Hematopoietic multipotent progenitor cell treated with erythropoietin and hydrocortisone succinate and interleukin-3 and kit ligand, for 15 days (in vitro differentiated cells): ENCODE measurements at regions not wholly inside any gene's neighbourhood (a gene's known extent, or its start where the extent isn't known, plus 50 kb on each side); places are given as distances from the start of the nearest gene placed in this dataset.

Experiments used
- DNase-seq: peaks from one replicate; pipeline ENCODE4 v3.0.0-alpha.2; 2015; ENCODE audit warnings: low spot score

DNA sequence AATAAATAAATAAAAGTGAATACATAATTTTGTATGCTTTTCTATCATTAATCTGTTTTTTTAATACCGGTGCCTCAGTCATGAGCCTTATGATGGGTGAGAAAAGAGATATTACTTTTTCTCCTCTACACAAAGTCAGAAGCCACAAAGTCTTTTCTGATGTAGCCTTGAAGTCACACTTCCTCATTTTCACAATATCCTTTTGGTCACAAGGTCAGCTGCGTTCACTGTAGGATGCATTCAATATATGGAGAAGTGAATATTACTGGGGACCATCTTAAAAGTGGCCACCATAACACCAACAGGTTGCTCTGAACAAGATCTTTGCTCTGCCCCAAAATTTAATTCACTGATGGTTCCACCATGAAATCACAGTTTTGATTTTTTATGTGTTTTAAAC lies 83.3 kb upstream of the TNR start:
- DNase-seq: no peak

DNA sequence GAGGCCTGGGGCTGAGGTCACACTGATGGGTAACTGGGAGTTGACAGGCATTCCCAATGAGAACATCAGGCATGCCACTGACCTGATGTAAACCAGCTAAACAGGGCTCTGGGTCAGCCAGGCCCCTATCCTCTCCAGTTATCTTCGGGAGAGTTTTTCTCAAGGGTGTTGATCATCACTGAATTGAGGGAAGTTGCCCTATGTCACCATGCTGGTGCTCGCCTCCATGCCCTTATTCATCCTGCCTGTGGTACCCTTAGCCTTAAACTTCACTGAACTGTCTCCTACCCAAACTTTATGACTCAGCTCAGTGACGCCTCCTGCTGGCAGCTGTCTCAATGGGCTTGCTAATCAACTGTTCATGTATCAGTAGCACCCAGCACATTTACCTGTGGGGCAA lies 80.7 kb upstream of the TNR start:
- peak; percentile 27 for DNase-seq

DNA sequence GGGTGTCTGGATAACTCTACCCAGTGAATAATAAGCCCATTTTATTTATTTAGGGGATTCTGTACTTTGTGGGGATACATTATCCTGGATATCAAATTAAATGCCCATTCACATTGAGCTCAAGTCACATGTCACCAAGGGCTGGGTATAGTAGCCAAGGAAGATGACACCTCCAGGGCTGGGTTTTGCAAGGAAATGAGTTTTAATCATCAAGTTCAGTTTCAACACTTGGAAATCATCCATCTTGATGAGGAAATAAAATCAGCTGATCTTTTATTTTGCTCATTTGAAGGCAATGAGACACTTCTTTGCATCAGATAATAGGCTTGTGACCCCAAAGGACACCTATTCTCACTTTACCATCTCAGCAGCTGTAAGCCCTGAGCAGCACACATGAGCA lies 80.0 kb upstream of the TNR start:
- DNase-seq: no peak

DNA sequence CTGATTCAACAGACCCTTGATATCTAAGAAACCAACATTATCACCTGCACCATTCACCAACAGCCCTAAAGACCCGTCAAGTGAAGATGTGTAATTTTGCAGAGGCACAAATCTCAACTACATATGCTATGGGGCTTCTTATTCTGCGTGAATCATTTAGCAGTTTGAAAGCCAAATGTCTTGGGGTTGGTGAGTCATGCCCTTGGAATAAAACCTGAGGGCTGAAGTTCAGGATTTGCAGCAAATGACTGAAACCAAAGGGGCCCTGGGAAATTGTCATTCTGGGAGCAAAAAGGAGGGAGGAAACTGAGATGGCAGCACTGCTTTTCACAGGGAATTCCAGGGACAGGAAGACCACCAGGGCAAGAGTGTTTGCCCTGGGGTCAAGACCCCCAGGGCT lies 79.2 kb upstream of the TNR start:
- DNase-seq: no peak

- DNase-seq: no peak
These were observed 77.1 kb upstream of the TNR start for GRCh38 chr1:175820456-175821025.

GRCh38 chr1:175818929-175819328 lies 75.5 kb upstream of the TNR start:
- no peak for DNase-seq

DNA sequence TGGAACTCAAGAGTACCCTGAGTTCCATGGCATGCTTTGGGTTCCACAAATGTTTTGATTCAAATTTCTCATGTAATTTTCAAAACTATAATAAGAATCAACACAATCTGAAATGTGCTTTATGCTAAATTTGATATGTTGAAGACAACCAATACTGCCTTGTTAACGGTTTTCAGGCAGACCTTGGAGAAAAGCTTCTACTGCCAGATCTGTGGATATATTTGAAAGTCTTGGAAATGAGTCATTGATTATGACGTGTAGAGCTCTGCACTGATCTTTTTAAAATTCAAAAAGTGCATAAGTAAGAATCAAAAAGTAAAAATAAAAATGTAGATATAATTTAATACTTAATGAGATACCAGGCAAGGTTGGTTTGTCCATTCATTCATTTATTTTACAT lies 74.0 kb upstream of the TNR start:
- no peak for DNase-seq

DNA sequence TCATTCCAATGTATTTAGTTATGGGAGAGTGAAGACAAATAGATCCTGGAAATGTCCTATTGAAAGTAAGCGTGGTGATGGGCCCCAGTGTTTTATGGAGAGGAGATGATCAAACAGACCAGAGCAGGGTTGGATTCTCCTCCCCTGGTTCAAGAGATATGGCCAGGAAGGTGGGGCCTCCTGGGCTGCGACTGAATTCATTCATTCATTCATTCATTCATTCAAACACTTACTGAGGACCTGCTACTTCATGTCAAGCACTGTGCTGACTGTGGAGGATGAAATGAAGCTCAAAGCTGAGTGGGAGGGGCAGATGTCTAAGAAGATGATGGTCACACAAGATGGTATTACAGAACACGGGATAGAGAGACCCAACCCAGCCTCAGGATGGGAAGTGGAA lies 71.5 kb upstream of the TNR start:
- DNase-seq: no peak

GRCh38 chr1:175812936-175813335 lies 69.5 kb upstream of the TNR start:
- DNase-seq: no peak

- no peak for DNase-seq
These were observed 66.9 kb upstream of the TNR start for GRCh38 chr1:175810305-175810704.

DNA sequence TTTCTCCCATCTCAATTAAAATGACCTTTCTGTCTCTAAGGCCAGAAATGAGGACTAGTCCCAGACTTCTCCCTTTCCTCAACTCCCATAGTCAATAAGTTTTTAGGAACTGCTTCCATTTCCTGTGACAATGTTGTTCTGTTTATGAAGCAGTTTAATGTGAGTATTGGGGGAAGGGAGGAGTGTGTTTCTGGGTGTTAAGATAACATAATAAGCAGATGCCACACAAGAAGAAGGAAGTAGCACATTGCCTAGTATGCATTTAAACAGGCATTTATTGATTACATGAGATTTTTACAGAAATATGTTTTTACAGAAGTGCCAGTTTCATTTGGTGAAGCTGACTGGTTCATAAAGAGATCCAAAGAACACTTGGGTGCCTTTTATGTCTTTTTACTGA lies 65.6 kb upstream of the TNR start:
- no peak for DNase-seq

DNA sequence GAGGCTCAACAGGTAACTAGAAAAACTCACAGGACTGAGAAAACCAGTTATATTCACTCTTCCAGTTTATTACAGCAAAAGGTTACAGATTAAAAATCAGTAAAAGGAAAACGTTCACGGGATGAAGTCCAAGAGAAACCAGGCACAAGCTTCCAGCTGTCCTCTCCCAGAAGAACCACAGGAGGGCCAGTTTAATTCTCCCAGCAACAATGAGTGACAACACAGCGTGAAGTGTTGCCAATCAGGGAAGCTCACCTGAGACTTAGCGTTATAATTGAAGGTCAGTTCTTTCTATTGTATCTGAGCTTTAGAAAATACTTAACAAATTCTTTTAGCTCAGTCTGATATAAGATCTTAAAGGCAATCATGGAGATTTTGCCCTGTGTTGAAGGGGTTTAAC lies 65.2 kb upstream of the TNR start:
- DNase-seq: no peak

GRCh38 chr1:175804561-175804960 lies 61.2 kb upstream of the TNR start:
- DNase-seq: no peak

DNA sequence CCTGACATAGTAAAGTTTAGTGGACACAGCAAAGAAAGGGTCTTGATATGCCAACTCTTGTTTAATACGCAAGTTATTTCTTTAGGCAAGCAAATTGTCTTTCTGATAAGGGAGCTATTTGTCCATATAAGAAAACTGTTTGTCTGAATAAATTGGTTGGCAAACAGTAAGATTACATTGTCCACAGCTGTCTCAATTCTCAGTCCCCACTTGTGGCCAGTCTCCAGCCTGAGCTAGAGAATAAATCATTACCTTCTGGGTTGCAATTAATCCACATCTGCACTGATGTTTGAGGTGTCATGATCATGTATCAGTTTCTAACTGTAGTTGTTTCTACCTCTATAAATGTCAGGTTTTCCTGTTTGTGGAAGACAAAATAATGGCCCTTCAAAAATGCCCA lies 60.0 kb upstream of the TNR start:
- DNase-seq: no peak

DNA sequence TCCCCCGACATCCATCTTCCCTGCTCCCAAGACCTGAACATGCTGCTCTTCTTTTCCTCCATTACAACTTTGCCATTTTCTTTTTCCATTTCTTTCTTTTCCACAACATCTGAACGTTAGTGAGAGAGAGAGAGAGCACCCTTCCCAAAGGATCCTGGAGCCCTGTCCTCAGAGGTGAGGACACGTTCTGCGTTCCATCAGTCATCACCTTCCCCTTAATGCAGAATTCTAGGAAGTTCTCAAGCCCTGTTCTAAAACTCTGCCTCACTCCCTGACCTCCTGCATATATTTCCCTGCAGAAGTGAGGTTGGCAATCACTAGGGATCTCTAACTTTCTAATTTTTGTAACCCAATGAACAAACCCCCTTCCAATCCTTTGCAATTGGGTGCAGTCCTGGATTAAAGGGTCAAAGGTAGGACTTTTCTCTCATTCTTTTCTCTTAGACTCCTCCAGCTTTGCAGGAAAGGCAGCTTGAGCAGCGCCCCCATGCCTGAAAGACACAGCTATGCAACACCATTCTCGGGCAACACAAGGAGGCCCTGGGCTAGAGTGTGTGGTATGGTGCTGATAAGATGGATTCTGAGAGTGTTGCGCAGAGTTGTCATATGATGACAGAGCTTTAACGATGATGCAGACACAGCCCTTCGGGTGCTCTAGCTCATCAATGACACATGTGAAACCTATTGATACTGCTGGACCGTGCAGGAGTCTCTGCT lies 59.2 kb upstream of the TNR start:
- no peak for DNase-seq

DNA sequence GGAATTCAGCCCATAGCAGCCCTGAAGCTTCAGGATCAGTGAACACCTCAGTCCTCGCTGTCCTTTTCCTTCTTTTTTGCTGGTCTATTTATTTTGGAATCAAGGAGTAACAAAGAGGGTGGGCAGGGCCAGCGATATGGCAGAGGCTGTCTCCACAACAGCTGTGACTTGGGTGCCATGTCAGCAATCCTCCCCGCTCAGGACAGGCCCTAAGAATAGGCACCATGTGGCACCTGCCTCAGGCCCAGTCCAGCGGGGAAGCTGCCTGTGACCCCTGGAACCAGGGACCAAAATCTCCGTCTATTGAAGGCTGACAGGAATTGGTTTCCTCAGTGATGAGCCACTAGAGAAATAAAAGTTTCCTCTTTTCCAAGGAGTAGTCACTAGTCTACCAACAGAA lies 58.6 kb upstream of the TNR start:
- no peak for DNase-seq

- DNase-seq: no peak
These were observed 54.2 kb upstream of the TNR start for GRCh38 chr1:175797576-175797975.

- no peak for DNase-seq
These were observed 51.2 kb upstream of the TNR start for GRCh38 chr1:175794586-175794985.

DNA sequence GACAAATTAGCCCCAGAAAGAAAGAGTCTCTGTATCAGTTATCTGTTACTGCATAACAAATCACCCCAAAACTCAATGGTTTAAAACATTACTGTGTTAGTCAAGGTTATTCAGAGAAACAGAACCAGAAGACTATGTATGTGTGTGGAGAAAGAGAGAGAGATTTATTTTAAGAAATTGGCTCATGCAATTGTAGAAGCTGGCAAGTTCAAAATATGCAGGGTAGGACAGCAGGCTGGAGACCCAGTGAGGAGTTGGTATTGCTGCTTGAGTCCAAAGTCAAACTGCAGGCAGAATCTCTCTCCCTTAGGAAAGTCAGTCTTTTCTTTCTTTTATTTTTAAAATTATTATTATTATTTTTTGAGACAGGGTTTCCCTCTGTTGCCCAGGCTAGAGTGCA lies 50.2 kb upstream of the TNR start:
- DNase-seq: no peak
